Astrocyte (in vitro differentiated cells and primary cell): ENCODE measurements at regions not wholly inside any gene's neighbourhood (a gene's known extent, or its start where the extent isn't known, plus 50 kb on each side); places are given as distances from the start of the nearest gene placed in this dataset.

Experiments used
- DNase-seq: peaks from one replicate; pipeline ENCODE4 v3.0.0-alpha.2; 2010; ENCODE audit warnings: low read depth
- FAIRE-seq: peaks from 2 replicates; lab custom pipeline; 2011; peaks lifted over from hg19 to GRCh38; lab: Jason Lieb, UNC
- H2AFZ ChIP-seq: 2 replicates; pipeline ENCODE4 v1.6.0; 2012; ENCODE audit warnings: low read depth, low read length, inconsistent platforms
- H3K27ac ChIP-seq: 2 replicates; pipeline ENCODE4 v1.5.1; 2011; ENCODE audit warnings: low read depth, low read length, inconsistent platforms
- H3K27me3 ChIP-seq: 2 replicates; pipeline ENCODE4 v1.6.0; 2011; ENCODE audit warnings: low read length, inconsistent platforms; ENCODE audit not compliant: insufficient read depth
- H3K36me3 ChIP-seq: 2 replicates; pipeline ENCODE4 v1.5.1; 2011; ENCODE audit warnings: low read length, inconsistent platforms; ENCODE audit not compliant: insufficient read depth
- H3K4me1 ChIP-seq: 2 replicates; pipeline ENCODE4 v1.5.1; 2011; ENCODE audit warnings: low read length, inconsistent platforms; ENCODE audit not compliant: insufficient read depth
- H3K4me2 ChIP-seq: 2 replicates; pipeline ENCODE4 v1.6.0; 2012; ENCODE audit warnings: low read length, inconsistent platforms
- H3K4me3 ChIP-seq: 2 replicates; pipeline ENCODE4 v1.5.1; 2011; ENCODE audit warnings: low read depth, mild to moderate bottlenecking, low read length, inconsistent platforms; ENCODE audit not compliant: insufficient read depth
- H3K79me2 ChIP-seq: 2 replicates; pipeline ENCODE4 v1.6.0; 2012; ENCODE audit warnings: mild to moderate bottlenecking, low read length, inconsistent platforms; ENCODE audit not compliant: insufficient read depth
- H3K9ac ChIP-seq: 2 replicates; pipeline ENCODE4 v1.6.0; 2012; ENCODE audit warnings: mild to moderate bottlenecking, low read length, inconsistent platforms
- H3K9me3 ChIP-seq: 2 replicates; pipeline ENCODE4 v1.5.1; 2012; ENCODE audit warnings: low read depth, mild to moderate bottlenecking, low read length, inconsistent platforms; ENCODE audit not compliant: insufficient read depth
- H4K20me1 ChIP-seq: 2 replicates; pipeline ENCODE4 v1.6.0; 2012; ENCODE audit warnings: low read length, inconsistent platforms; ENCODE audit not compliant: insufficient read depth
- H3K27ac Mint-ChIP-seq: one replicate; pipeline ENCODE4 v1.8.0; 2021; ENCODE audit warnings: mild to moderate bottlenecking, mixed read lengths; ENCODE audit not compliant: unreplicated experiment
- H3K27me3 Mint-ChIP-seq: one replicate; pipeline ENCODE4 v1.8.0; 2021; ENCODE audit warnings: low read depth, mixed read lengths; ENCODE audit not compliant: unreplicated experiment
- H3K36me3 Mint-ChIP-seq: one replicate; pipeline ENCODE4 v1.8.0; 2021; ENCODE audit warnings: low read depth, mixed read lengths; ENCODE audit not compliant: unreplicated experiment
- H3K4me1 Mint-ChIP-seq: one replicate; pipeline ENCODE4 v1.8.0; 2021; ENCODE audit warnings: low read depth, mixed read lengths; ENCODE audit not compliant: unreplicated experiment
- H3K4me3 Mint-ChIP-seq: one replicate; pipeline ENCODE4 v1.8.0; 2021; ENCODE audit warnings: mild to moderate bottlenecking, moderate library complexity, mixed read lengths; ENCODE audit not compliant: unreplicated experiment
- H3K9me3 Mint-ChIP-seq: one replicate; pipeline ENCODE4 v1.8.0; 2021; ENCODE audit warnings: mild to moderate bottlenecking, mixed read lengths; ENCODE audit not compliant: unreplicated experiment
- CTCF ChIP-seq: IDR thresholded peaks from 2 replicates; pipeline ENCODE4 v1.5.1; 2011; ENCODE audit warnings: low read depth, mild to moderate bottlenecking, inconsistent platforms, low read length, moderate library complexity; ENCODE audit not compliant: insufficient read depth
- EZH2 ChIP-seq: IDR thresholded peaks from 2 replicates; pipeline ENCODE4 v1.6.1; 2012; ENCODE audit warnings: mild to moderate bottlenecking, low read length, inconsistent platforms; ENCODE audit not compliant: insufficient read depth

- no peak overlapping the region for H3K4me3 ChIP-seq
- H3K27me3 ChIP-seq: peaks cover 2% of the 10 kb centered on the region
- DNase-seq (no peak), FAIRE-seq (no peak)
- Mint-ChIP-seq H3K9me3 (peaks cover 4% of the 10 kb centered on the region), H3K27ac (no peak overlapping the region), H3K36me3 (peaks cover 2% of the 10 kb centered on the region), H3K4me1 (no peaks in the 10 kb centered on the region), H3K27me3 (peaks cover 63% of the 10 kb centered on the region), H3K4me3 (no peak overlapping the region)
- no peak overlapping the region for H3K9ac ChIP-seq
- H4K20me1 ChIP-seq: no peaks in the 10 kb centered on the region
- no peaks in the 10 kb centered on the region for H3K79me2 ChIP-seq
- TF ChIP-seq EZH2 (no peak), CTCF (no peak)
- H2AFZ ChIP-seq: no peak overlapping the region
- no peaks in the 10 kb centered on the region for H3K9me3 ChIP-seq
- H3K4me2 ChIP-seq: no peak overlapping the region
- H3K27ac ChIP-seq: no peak overlapping the region
- no peaks in the 10 kb centered on the region for H3K4me1 ChIP-seq
- no peaks in the 10 kb centered on the region for H3K36me3 ChIP-seq
These were observed 75.4 kb upstream of the ZMIZ1 start for GRCh38 chr10:78993261-78993945.

- H3K36me3 ChIP-seq: no peaks in the 10 kb centered on the region
- Mint-ChIP-seq H3K36me3 (no peaks in the 10 kb centered on the region), H3K4me3 (no peak overlapping the region), H3K27me3 (peaks cover 77% of the 10 kb centered on the region), H3K4me1 (no peaks in the 10 kb centered on the region), H3K9me3 (no peaks in the 10 kb centered on the region), H3K27ac (no peak overlapping the region)
- no peak overlapping the region for H3K4me2 ChIP-seq
- no peak overlapping the region for H3K9ac ChIP-seq
- H3K79me2 ChIP-seq: no peaks in the 10 kb centered on the region
- no peaks in the 10 kb centered on the region for H3K4me1 ChIP-seq
- FAIRE-seq (no peak), DNase-seq (no peak)
- H4K20me1 ChIP-seq: no peaks in the 10 kb centered on the region
- H2AFZ ChIP-seq: no peak overlapping the region
- no peaks in the 10 kb centered on the region for H3K9me3 ChIP-seq
- no peak for TF ChIP-seq CTCF
- no peak for TF ChIP-seq EZH2
- no peak overlapping the region for H3K27ac ChIP-seq
- no peak overlapping the region for H3K4me3 ChIP-seq
- peaks cover 2% of the 10 kb centered on the region for H3K27me3 ChIP-seq
These were observed 72.6 kb upstream of the ZMIZ1 start for GRCh38 chr10:78995987-78996791.

GRCh38 chr10:78996792-78997129 lies 72.0 kb upstream of the ZMIZ1 start:
- peaks cover 3% of the 10 kb centered on the region for H3K4me1 Mint-ChIP-seq
- no peak overlapping the region for H2AFZ ChIP-seq
- H3K9me3 Mint-ChIP-seq: no peaks in the 10 kb centered on the region
- no peak overlapping the region for H3K27ac Mint-ChIP-seq
- no peak overlapping the region for H3K4me3 Mint-ChIP-seq
- H3K4me3 ChIP-seq: no peak overlapping the region
- H4K20me1 ChIP-seq: no peaks in the 10 kb centered on the region
- H3K9ac ChIP-seq: no peak overlapping the region
- H3K4me2 ChIP-seq: no peak overlapping the region
- H3K4me1 ChIP-seq: peaks cover 3% of the 10 kb centered on the region
- no peaks in the 10 kb centered on the region for H3K36me3 ChIP-seq
- H3K27me3 ChIP-seq: peaks cover 5% of the 10 kb centered on the region
- H3K27ac ChIP-seq: no peak overlapping the region
- no peaks in the 10 kb centered on the region for H3K9me3 ChIP-seq
- H3K79me2 ChIP-seq: no peaks in the 10 kb centered on the region
- H3K36me3 Mint-ChIP-seq: peaks cover 3% of the 10 kb centered on the region
- H3K27me3 Mint-ChIP-seq: peaks cover 82% of the 10 kb centered on the region
- TF ChIP-seq CTCF (no peak), EZH2 (no peak)
- DNase-seq (no peak), FAIRE-seq (no peak)
